Omental fat pad (tissue), 3 donors: ENCODE measurements at regions not wholly inside any gene's neighbourhood (a gene's known extent, or its start where the extent isn't known, plus 50 kb on each side); places are given as distances from the start of the nearest gene placed in this dataset.

Experiments used
- ATAC-seq: fragments of 150-250 bp; one replicate; pipeline ENCODE4 v1.9.1; 2016; ENCODE audit warnings: mild to moderate bottlenecking, moderate library complexity; ENCODE audit not compliant: low FRiP score
- DNase-seq: peaks from one replicate; pipeline ENCODE4 v3.0.0-alpha.2; 2019; ENCODE audit warnings: low spot score
- TF ChIP-seq, protein P1 (sequence below), 3 donors: fragments of 450-650 bp; IDR thresholded peaks; one replicate each; pipeline ENCODE4 v1.5.1; 2016 to 2017; ENCODE audit warnings: antibody characterized with exemption in 3 of 3, mild to moderate bottlenecking in 3 of 3, moderate library complexity in 2 of 3

DNA sequence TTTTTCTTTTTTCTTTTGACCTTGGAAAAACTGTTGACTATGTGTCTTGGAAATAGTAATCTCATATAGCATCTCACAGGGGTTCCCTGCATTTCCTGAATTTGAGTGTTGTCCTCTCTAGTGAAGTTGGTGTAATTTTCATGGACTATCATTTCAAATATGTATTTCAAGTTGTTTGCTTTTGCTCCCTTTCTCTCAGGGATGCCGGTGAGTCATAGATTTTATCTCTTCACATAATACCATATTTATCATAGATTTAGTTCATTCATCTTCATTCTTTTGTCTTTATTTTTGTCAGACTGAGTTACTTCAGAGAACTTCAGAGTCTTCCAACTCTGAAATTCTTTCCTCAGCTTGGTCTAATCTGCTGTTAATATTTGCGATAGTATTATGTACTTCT lies 1320.6 kb downstream of the LRFN5 start:
- ATAC-seq: no peak
- TF ChIP-seq, protein P1, sequence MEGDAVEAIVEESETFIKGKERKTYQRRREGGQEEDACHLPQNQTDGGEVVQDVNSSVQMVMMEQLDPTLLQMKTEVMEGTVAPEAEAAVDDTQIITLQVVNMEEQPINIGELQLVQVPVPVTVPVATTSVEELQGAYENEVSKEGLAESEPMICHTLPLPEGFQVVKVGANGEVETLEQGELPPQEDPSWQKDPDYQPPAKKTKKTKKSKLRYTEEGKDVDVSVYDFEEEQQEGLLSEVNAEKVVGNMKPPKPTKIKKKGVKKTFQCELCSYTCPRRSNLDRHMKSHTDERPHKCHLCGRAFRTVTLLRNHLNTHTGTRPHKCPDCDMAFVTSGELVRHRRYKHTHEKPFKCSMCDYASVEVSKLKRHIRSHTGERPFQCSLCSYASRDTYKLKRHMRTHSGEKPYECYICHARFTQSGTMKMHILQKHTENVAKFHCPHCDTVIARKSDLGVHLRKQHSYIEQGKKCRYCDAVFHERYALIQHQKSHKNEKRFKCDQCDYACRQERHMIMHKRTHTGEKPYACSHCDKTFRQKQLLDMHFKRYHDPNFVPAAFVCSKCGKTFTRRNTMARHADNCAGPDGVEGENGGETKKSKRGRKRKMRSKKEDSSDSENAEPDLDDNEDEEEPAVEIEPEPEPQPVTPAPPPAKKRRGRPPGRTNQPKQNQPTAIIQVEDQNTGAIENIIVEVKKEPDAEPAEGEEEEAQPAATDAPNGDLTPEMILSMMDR (IDR thresholded peaks at IDR 0.05): no peak
- DNase-seq: no peak

DNA sequence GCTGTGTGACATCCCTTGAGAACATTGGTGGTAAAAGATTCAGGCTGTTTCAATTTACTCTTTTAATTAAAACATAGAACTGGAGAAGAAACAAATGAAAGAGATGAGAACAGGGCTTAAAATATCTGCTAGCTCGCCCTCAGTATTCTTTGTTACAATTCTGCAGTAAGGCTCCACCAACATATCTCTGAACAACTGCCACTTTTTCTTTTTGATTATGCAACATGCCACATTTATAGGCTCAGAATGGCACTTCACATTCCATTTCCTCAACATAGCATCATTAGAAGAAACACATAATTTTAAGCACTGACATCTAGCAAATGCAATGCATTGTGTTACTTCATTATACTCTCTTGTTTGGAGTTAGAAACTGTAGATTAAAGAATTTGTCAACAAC lies 1315.2 kb downstream of the LRFN5 start:
- no peak for ATAC-seq
- DNase-seq: no peak
- TF ChIP-seq, protein P1 (IDR thresholded peaks at IDR 0.05): no peak

DNA sequence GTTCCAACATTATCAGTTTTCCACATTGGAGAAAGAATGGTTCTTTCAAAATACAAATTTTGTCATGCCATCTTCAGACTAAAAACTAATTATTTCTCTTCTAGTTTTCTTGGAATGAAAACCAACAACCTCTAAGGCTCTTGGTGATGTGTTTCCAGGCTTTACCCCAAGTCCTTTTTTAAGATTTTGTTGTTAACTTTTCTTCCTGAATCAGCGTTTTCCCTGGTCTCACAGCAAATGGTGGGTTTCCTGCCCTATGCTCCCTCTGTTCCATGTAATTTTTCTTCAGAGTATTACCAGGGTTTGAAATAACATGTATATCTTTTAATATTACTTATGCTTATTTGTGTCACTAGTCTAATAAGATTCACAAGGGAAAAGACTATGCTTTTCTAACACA lies 1311.9 kb downstream of the LRFN5 start:
- TF ChIP-seq, protein P1 (IDR thresholded peaks at IDR 0.05): no peak
- ATAC-seq: no peak
- no peak for DNase-seq

DNA sequence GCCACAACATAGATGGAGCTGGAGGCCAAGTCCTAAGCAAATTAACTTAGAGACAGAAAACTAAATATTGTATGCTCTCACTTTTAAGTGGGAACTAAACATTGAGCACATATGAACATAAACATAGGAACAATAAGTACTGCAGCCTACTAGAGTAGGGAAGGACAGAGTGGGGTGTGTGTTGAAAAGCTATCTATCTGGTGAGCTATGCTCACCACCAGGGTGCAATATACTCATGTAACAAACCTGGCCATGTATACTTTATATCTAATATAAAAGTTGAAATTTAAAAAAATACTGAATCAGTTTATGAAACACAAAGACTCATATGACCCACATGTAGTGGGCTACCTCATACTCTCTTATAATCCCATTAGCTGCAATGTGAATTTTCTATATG lies 1305.0 kb downstream of the LRFN5 start:
- DNase-seq (no peak), ATAC-seq (no peak)
- TF ChIP-seq, protein P1 (IDR thresholded peaks at IDR 0.05): no peak

DNA sequence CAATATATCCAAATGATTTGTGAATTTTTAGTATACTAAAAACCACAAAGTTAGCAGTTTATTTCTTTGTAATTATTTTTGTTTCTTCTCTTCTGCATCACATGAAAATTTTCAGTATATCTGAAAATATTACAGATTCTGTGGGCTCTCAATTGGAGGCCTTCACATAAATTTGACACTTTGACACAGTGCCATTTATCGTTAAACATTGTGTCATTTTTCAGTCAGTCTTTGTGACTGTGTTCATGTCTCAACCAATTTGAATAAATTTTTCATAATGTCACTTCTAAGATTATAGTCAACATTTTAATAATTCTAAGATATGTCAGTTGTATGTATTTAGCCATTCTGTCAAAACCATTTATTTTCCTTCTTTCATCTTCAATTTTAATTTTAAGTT lies 1303.0 kb downstream of the LRFN5 start:
- TF ChIP-seq, protein P1 (IDR thresholded peaks at IDR 0.05): no peak
- DNase-seq (no peak), ATAC-seq (no peak)

DNA sequence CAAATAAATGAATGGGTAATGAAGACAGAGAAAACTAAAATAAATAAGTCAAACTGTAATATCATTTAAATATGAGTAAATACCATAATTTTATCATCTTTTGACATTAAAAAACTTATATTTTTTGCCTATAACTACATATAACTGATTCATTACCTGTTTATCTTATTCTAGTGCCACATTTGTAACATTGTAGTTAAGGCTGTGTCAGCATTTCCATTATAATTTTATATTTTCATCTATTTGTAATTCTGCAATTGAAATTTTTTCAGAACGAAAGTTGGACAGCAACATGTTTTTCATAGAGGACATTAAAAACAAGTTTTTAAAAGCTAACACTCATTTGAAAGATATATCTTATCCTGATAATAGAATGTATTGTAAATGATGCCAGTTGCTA lies 1286.5 kb downstream of the LRFN5 start:
- ATAC-seq (no peak), DNase-seq (no peak)
- TF ChIP-seq, protein P1 (IDR thresholded peaks at IDR 0.05): no peak

DNA sequence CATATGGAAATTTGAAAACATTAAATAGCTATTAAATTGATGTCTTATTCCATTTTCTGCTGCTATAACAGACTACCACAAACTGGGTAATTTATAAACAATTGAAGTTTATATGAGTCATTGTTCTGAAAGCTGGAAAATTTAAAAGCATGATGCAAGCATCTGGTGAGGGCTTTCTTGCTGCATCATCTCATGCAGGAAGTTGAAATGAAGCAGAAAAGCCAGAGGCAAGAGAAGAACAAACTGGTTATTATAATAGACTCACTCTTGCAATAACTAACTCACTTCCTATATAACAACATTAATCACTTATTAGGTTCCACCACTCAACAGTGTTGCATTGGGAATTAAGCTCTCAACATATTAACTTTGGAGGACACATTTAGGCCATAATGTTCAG lies 1277.4 kb downstream of the LRFN5 start:
- DNase-seq (no peak), ATAC-seq (no peak)
- TF ChIP-seq, protein P1 (IDR thresholded peaks at IDR 0.05): no peak
